ENCODE measurements at regions not wholly inside any gene's neighbourhood (a gene's known extent, or its start where the extent isn't known, plus 50 kb on each side); places are given as distances from the start of the nearest gene placed in this dataset.

GRCh38 chr1:220966041-220966440, 86.8 kb downstream of the HLX start (continued):
- TF ChIP-seq AGO1 (IDR thresholded peaks at IDR 0.05; ENCODE audit: low read depth, low read length, poor library complexity, severe bottlenecking) (no peak), ZNF564 (CRISPR knock-in tag; IDR thresholded peaks at IDR 0.05) (no peak), CENPX (CRISPR knock-in tag; IDR thresholded peaks at IDR 0.05) (no peak), ZNF761 (CRISPR knock-in tag; conservative IDR thresholded peaks at IDR 0.05) (no peak), MXI1 (IDR thresholded peaks at IDR 0.05; ENCODE audit: borderline replicate concordance, low read depth, low read length) (no peak)

- intact Hi-C loops (cut with micrococcal nuclease; ENCODE audit: unreplicated experiment) (no loop called here), in situ Hi-C loops (cut with HindIII; ENCODE audit: extremely low pct_ligation_motif_present, low pct_unique_long_range_greater_than_20kb) (no loop called here)
- no peak overlapping the region for H3K4me2 ChIP-seq (ENCODE audit: low read depth, low read length)
- H3K9ac ChIP-seq (ENCODE audit: insufficient read depth, low read depth, low read length), result no peak overlapping the region
- DNase-seq (ENCODE audit: low spot score), result no peak
- no peaks in the 10 kb centered on the region for H3K27me3 ChIP-seq (ENCODE audit: control insufficient read depth in 1 of 2, insufficient read depth in 2 of 2, low read length in 2 of 2)
- no peaks in the 10 kb centered on the region for H3K9me3 ChIP-seq (ENCODE audit: low read length)
- no peak for ATAC-seq
- no peak overlapping the region for H2AFZ ChIP-seq (ENCODE audit: low read length)
- no peaks in the 10 kb centered on the region for H3K36me3 ChIP-seq (replicated peaks in 1 of 2; ENCODE audit: control insufficient read depth in 1 of 2, insufficient read depth in 2 of 2, low read length in 2 of 2)
- H3K79me2 ChIP-seq (ENCODE audit: insufficient read depth, low read length), result no peaks in the 10 kb centered on the region
- BruUV-seq (replicated peaks), result no TSS peak
- ChIA-PET POLR2A (no interaction called here), CTCF (ENCODE audit: low intra/inter-chr PET ratio, low total read pairs) (no interaction called here)
- no peaks in the 10 kb centered on the region for H3K4me1 ChIP-seq (ENCODE audit: insufficient read depth, low read length)
- no peaks in the 10 kb centered on the region for H4K20me1 ChIP-seq (ENCODE audit: insufficient read depth, low read length)
- no peak overlapping the region for H3K27ac ChIP-seq (ENCODE audit: extremely low read length, insufficient read depth, low read length)
- FAIRE-seq, result no peak
- H3K4me3 ChIP-seq (replicated peaks in 1 of 3; ENCODE audit: insufficient read depth in 1 of 3, low read depth in 2 of 3, low read length in 3 of 3), result no peak overlapping the region
- no peak for TF ChIP-seq ZBTB10 (CRISPR knock-in tag; IDR thresholded peaks at IDR 0.05; ENCODE audit: borderline replicate concordance)
- TF ChIP-seq ZNF652 (CRISPR knock-in tag; IDR thresholded peaks at IDR 0.05; ENCODE audit: borderline replicate concordance, low read depth), result no peak
- no peak for TF ChIP-seq AGO2 (optimal IDR thresholded peaks at IDR 0.05; ENCODE audit: low read depth, low read length)
- no peak for TF ChIP-seq NR2F2 (IDR thresholded peaks at IDR 0.05; ENCODE audit: borderline replicate concordance, low read depth)
- no peak for TF ChIP-seq ZNF670 (CRISPR knock-in tag; IDR thresholded peaks at IDR 0.05; ENCODE audit: borderline replicate concordance)
- TF ChIP-seq USF2 (IDR thresholded peaks at IDR 0.05; ENCODE audit: low read depth, low read length), result no peak
- TF ChIP-seq USF2 (CRISPR knock-in tag; IDR thresholded peaks at IDR 0.05; ENCODE audit: borderline replicate concordance), result no peak
- TF ChIP-seq, protein P1, sequence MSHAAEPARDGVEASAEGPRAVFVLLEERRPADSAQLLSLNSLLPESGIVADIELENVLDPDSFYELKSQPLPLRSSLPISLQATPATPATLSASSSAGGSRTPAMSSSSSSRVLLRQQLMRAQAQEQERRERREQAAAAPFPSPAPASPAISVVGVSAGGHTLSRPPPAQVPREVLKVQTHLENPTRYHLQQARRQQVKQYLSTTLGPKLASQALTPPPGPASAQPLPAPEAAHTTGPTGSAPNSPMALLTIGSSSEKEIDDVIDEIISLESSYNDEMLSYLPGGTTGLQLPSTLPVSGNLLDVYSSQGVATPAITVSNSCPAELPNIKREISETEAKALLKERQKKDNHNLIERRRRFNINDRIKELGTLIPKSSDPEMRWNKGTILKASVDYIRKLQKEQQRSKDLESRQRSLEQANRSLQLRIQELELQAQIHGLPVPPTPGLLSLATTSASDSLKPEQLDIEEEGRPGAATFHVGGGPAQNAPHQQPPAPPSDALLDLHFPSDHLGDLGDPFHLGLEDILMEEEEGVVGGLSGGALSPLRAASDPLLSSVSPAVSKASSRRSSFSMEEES (CRISPR knock-in tag; IDR thresholded peaks at IDR 0.05), result no peak
- no peak for TF ChIP-seq THYN1 (CRISPR knock-in tag; IDR thresholded peaks at IDR 0.05; ENCODE audit: borderline replicate concordance, low read depth)
- no peak for TF ChIP-seq RARA (CRISPR knock-in tag; IDR thresholded peaks at IDR 0.05)
- TF ChIP-seq PHF21A (CRISPR knock-in tag; IDR thresholded peaks at IDR 0.05), result no peak
- TF ChIP-seq TAF15 (IDR thresholded peaks at IDR 0.05; ENCODE audit: low read depth, low read length, poor library complexity, severe bottlenecking), result no peak
- TF ChIP-seq ZNF709 (CRISPR knock-in tag; IDR thresholded peaks at IDR 0.05), result no peak
- TF ChIP-seq ZNF556 (CRISPR knock-in tag; IDR thresholded peaks at IDR 0.05; ENCODE audit: borderline replicate concordance), result no peak
- no peak for TF ChIP-seq ZNF546 (CRISPR knock-in tag; conservative IDR thresholded peaks at IDR 0.05)
Measured at GRCh38 chr1:220966473-220966872, 87.2 kb downstream of the HLX start.

All from HepG2 (cell line).